ENCODE measurements at regions not wholly inside any gene's neighbourhood (a gene's known extent, or its start where the extent isn't known, plus 50 kb on each side); places are given as distances from the start of the nearest gene placed in this dataset.

DNA sequence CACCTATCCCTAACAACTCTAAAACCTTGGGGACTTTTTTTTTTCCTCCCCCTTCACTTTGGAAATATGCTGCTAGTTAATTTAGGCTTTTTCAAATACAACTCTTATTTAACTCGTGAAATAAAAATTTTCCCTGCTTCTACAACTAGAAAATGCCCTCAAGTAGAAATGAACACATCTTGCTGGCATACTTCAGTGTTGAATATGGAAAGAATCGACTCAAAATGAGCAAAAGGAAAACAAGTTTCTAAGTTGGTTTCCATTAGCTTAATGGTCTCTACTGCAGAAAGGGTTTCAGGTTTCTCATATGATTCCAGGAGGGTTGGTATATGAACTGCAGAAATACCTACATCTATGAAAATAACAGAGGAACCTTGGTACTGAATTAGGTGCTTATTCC is 118.3 kb upstream of the TMTC1 start:
- TF ChIP-seq CTCF (IDR thresholded peaks at IDR 0.05; ENCODE audit: insufficient read depth, low read depth, low read length) (no peak), EZH2 (IDR thresholded peaks at IDR 0.05; ENCODE audit: insufficient read depth, low read length) (no peak)
